Keratinocyte (primary cell): ENCODE measurements at regions not wholly inside any gene's neighbourhood (a gene's known extent, or its start where the extent isn't known, plus 50 kb on each side); places are given as distances from the start of the nearest gene placed in this dataset.

ENCODE experiments used
- CTCF ChIP-seq, 3 experiments: IDR thresholded peaks in 1 of 3; conservative IDR thresholded peaks in 1 of 3; optimal IDR thresholded peaks in 1 of 3; 2 replicates in 2 of 3; 3 replicates in 1 of 3; pipeline versions ENCODE3 to v1.5.1; 2011; ENCODE audit warnings: low read length in 3 of 3, mild to moderate bottlenecking in 3 of 3, moderate library complexity in 2 of 3, control low read depth in 1 of 3, inconsistent platforms in 1 of 3; ENCODE audit not compliant: insufficient read depth in 2 of 3; ENCODE audit errors: extremely low read depth in 1 of 3
- EZH2 ChIP-seq: IDR thresholded peaks from one replicate; pipeline ENCODE4 v1.6.1; 2012; ENCODE audit warnings: inconsistent platforms, mild to moderate bottlenecking, low read length, moderate library complexity

- no peak for TF ChIP-seq CTCF (optimal IDR thresholded peaks at IDR 0.05 in 1 of 3, IDR thresholded peaks at IDR 0.05 in 1 of 3, conservative IDR thresholded peaks at IDR 0.05 in 1 of 3; ENCODE audit: extremely low read depth in 1 of 3, insufficient read depth in 2 of 3, low read length in 3 of 3)
- TF ChIP-seq EZH2, result no peak
These were observed 380.9 kb downstream of the GJA1 start for GRCh38 chr6:121816361-121816760.
